SK-N-SH treated with all-trans-retinoic acid at 6 μM for 48 hours (cell line): ENCODE measurements at regions not wholly inside any gene's neighbourhood (a gene's known extent, or its start where the extent isn't known, plus 50 kb on each side); places are given as distances from the start of the nearest gene placed in this dataset.
"Not testable (repeated sequence)": the region's sequence is repeated elsewhere in the genome, so short reads cannot be mapped to it uniquely, and the experiment has no call there.

Experiments
- ATAC-seq: fragments of 200-7000 bp; cut with Tn5 transposase; 3 replicates; pipeline ENCODE4 v1.9.1; 2020; ENCODE audit warnings: mild to moderate bottlenecking, moderate library complexity
- ARNTL ChIP-seq: fragments of 450-650 bp; formaldehyde crosslinking; IDR thresholded peaks from 2 replicates; pipeline ENCODE4 v1.5.0; 2020; ENCODE audit warnings: low read depth, mild to moderate bottlenecking, moderate library complexity, borderline replicate concordance
- BACH2 ChIP-seq: fragments of 250-450 bp; sonication (Bioruptor Pico); IDR thresholded peaks from 2 replicates; pipeline ENCODE4 v1.9.0; 2021; ENCODE audit warnings: mild to moderate bottlenecking, borderline replicate concordance
- CSDC2 ChIP-seq: fragments of 250-450 bp; sonication (Bioruptor Pico); IDR thresholded peaks from 2 replicates; pipeline ENCODE4 v1.5.0; 2020; ENCODE audit warnings: mild to moderate bottlenecking, moderate library complexity
- ESRRG ChIP-seq: fragments of 250-450 bp; sonication (Bioruptor Pico); IDR thresholded peaks from 2 replicates; pipeline ENCODE4 v1.6.1; 2021; ENCODE audit warnings: mild to moderate bottlenecking
- GLIS3 ChIP-seq: fragments of 250-450 bp; sonication (Bioruptor Pico); IDR thresholded peaks from 2 replicates; pipeline ENCODE4 v1.5.0; 2020; ENCODE audit warnings: mild to moderate bottlenecking, moderate library complexity
- OSR1 ChIP-seq: fragments of 250-450 bp; sonication (Bioruptor Pico); IDR thresholded peaks from 2 replicates; pipeline ENCODE4 v1.8.0; 2022; ENCODE audit warnings: moderate library complexity, mild to moderate bottlenecking, inconsistent platforms
- PPARA ChIP-seq: fragments of 250-450 bp; sonication (Bioruptor Pico); IDR thresholded peaks from 2 replicates; pipeline ENCODE4 v1.5.0; 2020; ENCODE audit warnings: mild to moderate bottlenecking, borderline replicate concordance
- RARB ChIP-seq: fragments of 250-450 bp; sonication (Bioruptor Pico); IDR thresholded peaks from 2 replicates; pipeline ENCODE4 v1.8.0; 2021; ENCODE audit warnings: mild to moderate bottlenecking, moderate library complexity
- SNAI2 ChIP-seq: fragments of 250-450 bp; sonication (Bioruptor Pico); IDR thresholded peaks from 2 replicates; pipeline ENCODE4 v1.5.0; 2020; ENCODE audit warnings: mild to moderate bottlenecking, moderate library complexity
- TCF4 ChIP-seq: fragments of 250-450 bp; sonication (Bioruptor Pico); IDR thresholded peaks from 2 replicates; pipeline ENCODE4 v1.8.0; 2021; ENCODE audit warnings: mild to moderate bottlenecking, moderate library complexity, borderline replicate concordance
- TOX ChIP-seq: fragments of 250-450 bp; sonication (Bioruptor Pico); IDR thresholded peaks from 2 replicates; pipeline ENCODE4 v1.8.0; 2021; ENCODE audit warnings: mild to moderate bottlenecking, moderate library complexity, borderline replicate concordance
- ZC3H10 ChIP-seq: fragments of 250-450 bp; sonication (Bioruptor Pico); IDR thresholded peaks from 2 replicates; pipeline ENCODE4 v1.5.1; 2021; ENCODE audit warnings: mild to moderate bottlenecking, moderate library complexity
- ZFP30 ChIP-seq: fragments of 450-650 bp; formaldehyde crosslinking; IDR thresholded peaks from 2 replicates; pipeline ENCODE4 v1.5.0; 2022; ENCODE audit warnings: mild to moderate bottlenecking, moderate library complexity
- ZNF565 ChIP-seq: fragments of 450-650 bp; formaldehyde crosslinking; conservative IDR thresholded peaks from 2 replicates; pipeline ENCODE4 v1.5.0; 2020; ENCODE audit warnings: low read depth, mild to moderate bottlenecking, moderate library complexity
- ZNF70 ChIP-seq: fragments of 450-650 bp; formaldehyde crosslinking; IDR thresholded peaks from 2 replicates; pipeline ENCODE4 v1.5.0; 2020; ENCODE audit warnings: mild to moderate bottlenecking, moderate library complexity
- ZNF8 ChIP-seq: fragments of 450-650 bp; formaldehyde crosslinking; IDR thresholded peaks from 2 replicates; pipeline ENCODE4 v1.5.0; 2020; ENCODE audit warnings: mild to moderate bottlenecking, moderate library complexity
- TF ChIP-seq, protein P1 (sequence below): fragments of 250-450 bp; sonication (Bioruptor Pico); IDR thresholded peaks from 2 replicates; pipeline ENCODE4 v1.5.0; 2020; ENCODE audit warnings: mild to moderate bottlenecking, moderate library complexity
- TF ChIP-seq, protein P2 (sequence below): fragments of 250-450 bp; sonication (Bioruptor Pico); IDR thresholded peaks from 2 replicates; pipeline ENCODE4 v1.5.1; 2020; ENCODE audit warnings: low read depth, mild to moderate bottlenecking, moderate library complexity
- TF ChIP-seq, protein P3 (sequence below): fragments of 250-450 bp; sonication (Bioruptor Pico); IDR thresholded peaks from 2 replicates; pipeline ENCODE4 v1.5.1; 2021; ENCODE audit warnings: mild to moderate bottlenecking, moderate library complexity
- TF ChIP-seq, protein P4 (sequence below): fragments of 250-450 bp; sonication (Bioruptor Pico); IDR thresholded peaks from 2 replicates; pipeline ENCODE4 v1.8.0; 2021; ENCODE audit warnings: low read depth, mild to moderate bottlenecking, moderate library complexity, borderline replicate concordance
- TF ChIP-seq, protein P5 (sequence below): fragments of 250-450 bp; sonication (Bioruptor Pico); IDR thresholded peaks from 2 replicates; pipeline ENCODE4 v1.8.0; 2020; ENCODE audit warnings: mild to moderate bottlenecking, moderate library complexity, borderline replicate concordance

DNA sequence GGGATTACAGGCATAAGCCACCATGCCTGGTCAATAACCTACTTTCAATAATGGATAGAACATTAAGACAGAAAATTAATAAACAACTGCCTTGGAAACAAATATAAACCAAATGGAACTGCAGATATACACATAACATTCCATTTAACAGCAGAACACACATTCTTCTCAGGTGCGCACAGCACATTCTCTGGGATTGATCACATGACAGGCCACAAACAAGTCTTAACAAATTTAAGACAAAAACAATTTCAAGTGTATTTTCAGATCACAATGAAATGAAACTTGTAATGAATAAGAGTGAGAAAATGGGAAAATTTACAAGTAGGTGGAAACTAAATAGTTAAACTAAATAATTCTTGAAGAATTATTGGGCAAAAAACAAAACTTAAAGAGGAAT, 167.9 kb downstream of the TBX18 start:
- TF ChIP-seq GLIS3 (CRISPR knock-in tag) (no peak), ESRRG (CRISPR knock-in tag) (no peak), TCF4 (no peak), OSR1 (no peak), SNAI2 (CRISPR knock-in tag) (no peak), RARB (CRISPR knock-in tag) (no peak), TOX (CRISPR knock-in tag) (no peak), ZNF565 (CRISPR knock-in tag) (no peak), ARNTL (CRISPR knock-in tag) (no peak), CSDC2 (CRISPR knock-in tag) (no peak), ZNF70 (CRISPR knock-in tag) (no peak), PPARA (no peak), ZFP30 (CRISPR knock-in tag) (no peak), BACH2 (CRISPR knock-in tag) (no peak), ZC3H10 (CRISPR knock-in tag) (no peak)
- TF ChIP-seq, protein P1, sequence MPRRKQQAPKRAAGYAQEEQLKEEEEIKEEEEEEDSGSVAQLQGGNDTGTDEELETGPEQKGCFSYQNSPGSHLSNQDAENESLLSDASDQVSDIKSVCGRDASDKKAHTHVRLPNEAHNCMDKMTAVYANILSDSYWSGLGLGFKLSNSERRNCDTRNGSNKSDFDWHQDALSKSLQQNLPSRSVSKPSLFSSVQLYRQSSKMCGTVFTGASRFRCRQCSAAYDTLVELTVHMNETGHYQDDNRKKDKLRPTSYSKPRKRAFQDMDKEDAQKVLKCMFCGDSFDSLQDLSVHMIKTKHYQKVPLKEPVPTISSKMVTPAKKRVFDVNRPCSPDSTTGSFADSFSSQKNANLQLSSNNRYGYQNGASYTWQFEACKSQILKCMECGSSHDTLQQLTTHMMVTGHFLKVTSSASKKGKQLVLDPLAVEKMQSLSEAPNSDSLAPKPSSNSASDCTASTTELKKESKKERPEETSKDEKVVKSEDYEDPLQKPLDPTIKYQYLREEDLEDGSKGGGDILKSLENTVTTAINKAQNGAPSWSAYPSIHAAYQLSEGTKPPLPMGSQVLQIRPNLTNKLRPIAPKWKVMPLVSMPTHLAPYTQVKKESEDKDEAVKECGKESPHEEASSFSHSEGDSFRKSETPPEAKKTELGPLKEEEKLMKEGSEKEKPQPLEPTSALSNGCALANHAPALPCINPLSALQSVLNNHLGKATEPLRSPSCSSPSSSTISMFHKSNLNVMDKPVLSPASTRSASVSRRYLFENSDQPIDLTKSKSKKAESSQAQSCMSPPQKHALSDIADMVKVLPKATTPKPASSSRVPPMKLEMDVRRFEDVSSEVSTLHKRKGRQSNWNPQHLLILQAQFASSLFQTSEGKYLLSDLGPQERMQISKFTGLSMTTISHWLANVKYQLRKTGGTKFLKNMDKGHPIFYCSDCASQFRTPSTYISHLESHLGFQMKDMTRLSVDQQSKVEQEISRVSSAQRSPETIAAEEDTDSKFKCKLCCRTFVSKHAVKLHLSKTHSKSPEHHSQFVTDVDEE (CRISPR knock-in tag) = no peak
- TF ChIP-seq, protein P2, sequence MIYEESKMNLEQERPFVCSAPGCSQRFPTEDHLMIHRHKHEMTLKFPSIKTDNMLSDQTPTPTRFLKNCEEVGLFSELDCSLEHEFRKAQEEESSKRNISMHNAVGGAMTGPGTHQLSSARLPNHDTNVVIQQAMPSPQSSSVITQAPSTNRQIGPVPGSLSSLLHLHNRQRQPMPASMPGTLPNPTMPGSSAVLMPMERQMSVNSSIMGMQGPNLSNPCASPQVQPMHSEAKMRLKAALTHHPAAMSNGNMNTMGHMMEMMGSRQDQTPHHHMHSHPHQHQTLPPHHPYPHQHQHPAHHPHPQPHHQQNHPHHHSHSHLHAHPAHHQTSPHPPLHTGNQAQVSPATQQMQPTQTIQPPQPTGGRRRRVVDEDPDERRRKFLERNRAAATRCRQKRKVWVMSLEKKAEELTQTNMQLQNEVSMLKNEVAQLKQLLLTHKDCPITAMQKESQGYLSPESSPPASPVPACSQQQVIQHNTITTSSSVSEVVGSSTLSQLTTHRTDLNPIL (CRISPR knock-in tag) = no peak
- TF ChIP-seq, protein P3, sequence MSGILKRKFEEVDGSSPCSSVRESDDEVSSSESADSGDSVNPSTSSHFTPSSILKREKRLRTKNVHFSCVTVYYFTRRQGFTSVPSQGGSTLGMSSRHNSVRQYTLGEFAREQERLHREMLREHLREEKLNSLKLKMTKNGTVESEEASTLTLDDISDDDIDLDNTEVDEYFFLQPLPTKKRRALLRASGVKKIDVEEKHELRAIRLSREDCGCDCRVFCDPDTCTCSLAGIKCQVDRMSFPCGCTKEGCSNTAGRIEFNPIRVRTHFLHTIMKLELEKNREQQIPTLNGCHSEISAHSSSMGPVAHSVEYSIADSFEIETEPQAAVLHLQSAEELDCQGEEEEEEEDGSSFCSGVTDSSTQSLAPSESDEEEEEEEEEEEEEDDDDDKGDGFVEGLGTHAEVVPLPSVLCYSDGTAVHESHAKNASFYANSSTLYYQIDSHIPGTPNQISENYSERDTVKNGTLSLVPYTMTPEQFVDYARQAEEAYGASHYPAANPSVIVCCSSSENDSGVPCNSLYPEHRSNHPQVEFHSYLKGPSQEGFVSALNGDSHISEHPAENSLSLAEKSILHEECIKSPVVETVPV (CRISPR knock-in tag) = no peak
- ATAC-seq = no peak

DNA sequence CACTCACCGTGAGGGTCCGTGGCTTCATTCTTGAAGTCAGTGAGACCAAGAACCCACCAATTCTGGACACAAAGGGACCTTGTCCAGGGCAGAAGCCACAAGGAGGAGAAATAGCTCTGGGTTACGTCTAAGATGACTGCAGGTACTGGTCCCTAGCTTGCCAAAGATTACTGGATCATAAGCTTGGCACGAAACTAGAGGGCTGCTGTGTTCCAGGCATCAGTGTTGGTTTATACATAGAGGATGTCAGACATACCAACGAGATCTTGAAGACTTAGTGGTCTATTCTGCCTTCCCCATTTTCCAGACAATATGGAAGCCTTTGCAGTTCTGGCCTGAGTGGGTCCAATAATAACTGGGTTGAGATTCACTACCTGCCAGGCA, 175.7 kb downstream of the TBX18 start:
- no peak for ATAC-seq

DNA sequence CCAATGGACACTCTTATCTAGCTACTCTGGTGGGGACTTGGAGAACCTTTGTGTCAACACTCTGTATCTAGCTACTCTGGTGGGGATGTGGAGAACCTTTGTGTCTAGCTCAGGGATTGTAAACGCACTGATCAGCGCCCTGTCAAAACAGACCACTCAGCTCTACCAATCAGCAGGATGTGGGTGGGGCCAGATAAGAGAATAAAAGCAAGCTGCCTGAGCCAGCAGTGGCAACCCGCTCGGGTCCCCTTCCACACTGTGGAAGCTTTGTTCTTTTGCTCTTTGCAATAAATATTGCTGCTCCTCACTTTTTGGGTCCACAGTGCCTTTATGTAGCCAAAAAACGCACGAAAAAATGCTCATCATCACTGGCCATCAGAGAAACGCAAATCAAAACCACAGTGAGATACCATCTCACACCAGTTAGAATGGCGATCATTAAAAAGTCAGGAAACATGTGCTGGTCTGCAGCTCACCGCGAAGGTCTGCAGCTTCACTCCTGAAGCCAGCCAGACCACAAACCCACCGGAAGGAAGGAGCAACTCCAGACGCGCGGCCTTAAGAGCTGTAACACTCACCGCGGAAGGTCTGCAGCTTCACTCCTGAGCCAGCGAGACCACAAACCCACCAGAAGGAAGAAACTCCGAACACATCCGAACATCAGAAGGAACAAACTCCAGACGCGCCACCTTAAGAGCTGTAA, 176.3 kb downstream of the TBX18 start:
- ATAC-seq = not testable (repeated sequence)

More for the DNA sequence above, 175.7 kb downstream of the TBX18 start:
- TF ChIP-seq RARB (CRISPR knock-in tag) (no peak), TCF4 (no peak), CSDC2 (CRISPR knock-in tag) (no peak), ZNF70 (CRISPR knock-in tag) (no peak), ARNTL (CRISPR knock-in tag) (no peak), ZNF8 (CRISPR knock-in tag) (no peak), ZNF565 (CRISPR knock-in tag) (no peak), TOX (CRISPR knock-in tag) (no peak), GLIS3 (CRISPR knock-in tag) (no peak), BACH2 (CRISPR knock-in tag) (no peak)
- TF ChIP-seq, protein P4, sequence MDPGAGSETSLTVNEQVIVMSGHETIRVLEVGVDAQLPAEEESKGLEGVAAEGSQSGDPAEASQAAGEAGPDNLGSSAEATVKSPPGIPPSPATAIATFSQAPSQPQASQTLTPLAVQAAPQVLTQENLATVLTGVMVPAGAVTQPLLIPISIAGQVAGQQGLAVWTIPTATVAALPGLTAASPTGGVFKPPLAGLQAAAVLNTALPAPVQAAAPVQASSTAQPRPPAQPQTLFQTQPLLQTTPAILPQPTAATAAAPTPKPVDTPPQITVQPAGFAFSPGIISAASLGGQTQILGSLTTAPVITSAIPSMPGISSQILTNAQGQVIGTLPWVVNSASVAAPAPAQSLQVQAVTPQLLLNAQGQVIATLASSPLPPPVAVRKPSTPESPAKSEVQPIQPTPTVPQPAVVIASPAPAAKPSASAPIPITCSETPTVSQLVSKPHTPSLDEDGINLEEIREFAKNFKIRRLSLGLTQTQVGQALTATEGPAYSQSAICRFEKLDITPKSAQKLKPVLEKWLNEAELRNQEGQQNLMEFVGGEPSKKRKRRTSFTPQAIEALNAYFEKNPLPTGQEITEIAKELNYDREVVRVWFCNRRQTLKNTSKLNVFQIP = no peak
- TF ChIP-seq, protein P5, sequence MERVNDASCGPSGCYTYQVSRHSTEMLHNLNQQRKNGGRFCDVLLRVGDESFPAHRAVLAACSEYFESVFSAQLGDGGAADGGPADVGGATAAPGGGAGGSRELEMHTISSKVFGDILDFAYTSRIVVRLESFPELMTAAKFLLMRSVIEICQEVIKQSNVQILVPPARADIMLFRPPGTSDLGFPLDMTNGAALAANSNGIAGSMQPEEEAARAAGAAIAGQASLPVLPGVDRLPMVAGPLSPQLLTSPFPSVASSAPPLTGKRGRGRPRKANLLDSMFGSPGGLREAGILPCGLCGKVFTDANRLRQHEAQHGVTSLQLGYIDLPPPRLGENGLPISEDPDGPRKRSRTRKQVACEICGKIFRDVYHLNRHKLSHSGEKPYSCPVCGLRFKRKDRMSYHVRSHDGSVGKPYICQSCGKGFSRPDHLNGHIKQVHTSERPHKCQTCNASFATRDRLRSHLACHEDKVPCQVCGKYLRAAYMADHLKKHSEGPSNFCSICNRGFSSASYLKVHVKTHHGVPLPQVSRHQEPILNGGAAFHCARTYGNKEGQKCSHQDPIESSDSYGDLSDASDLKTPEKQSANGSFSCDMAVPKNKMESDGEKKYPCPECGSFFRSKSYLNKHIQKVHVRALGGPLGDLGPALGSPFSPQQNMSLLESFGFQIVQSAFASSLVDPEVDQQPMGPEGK (CRISPR knock-in tag) = no peak
- TF ChIP-seq, protein P2 (CRISPR knock-in tag) = no peak
- TF ChIP-seq, all 23 proteins: peak for 0

DNA sequence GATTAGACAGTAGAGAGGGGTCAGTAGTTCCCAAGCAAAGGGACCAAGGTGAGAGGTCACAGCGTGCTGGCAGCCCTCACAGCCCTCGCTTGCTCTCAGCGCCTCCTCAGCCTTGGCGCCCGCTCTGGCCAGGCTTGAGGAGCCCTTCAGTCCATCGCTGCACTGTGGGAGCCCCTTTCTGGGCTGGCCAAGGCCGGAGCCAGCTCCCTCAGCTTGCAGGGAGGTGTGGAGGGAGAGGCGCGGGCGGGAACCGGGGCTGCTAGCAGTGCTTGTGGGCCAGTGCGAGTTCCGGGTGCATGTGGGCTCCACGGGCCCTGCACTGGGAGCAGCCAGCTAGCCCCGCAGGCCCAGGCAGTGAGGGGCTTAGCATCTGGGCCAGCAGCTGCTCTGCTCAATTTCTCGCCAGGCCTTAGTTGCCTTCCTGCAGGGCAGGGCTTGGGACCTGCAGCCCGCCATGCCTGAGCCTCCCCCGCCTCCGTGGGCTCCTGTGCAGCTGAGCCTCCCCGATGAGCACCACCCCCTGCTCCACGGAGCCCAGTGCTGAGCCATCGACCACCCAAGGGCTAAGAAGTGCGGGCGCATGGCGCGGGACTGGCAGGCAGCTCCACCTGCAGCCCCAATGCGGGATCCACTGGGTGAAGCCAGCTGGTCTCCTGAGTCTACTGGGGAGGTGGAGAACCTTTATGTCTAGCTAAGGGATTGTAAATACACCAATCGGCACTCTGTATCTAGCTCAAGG, 177.0 kb downstream of the TBX18 start:
- ATAC-seq = not testable (repeated sequence)
